A549 (cell line): ENCODE measurements at regions not wholly inside any gene's neighbourhood (a gene's known extent, or its start where the extent isn't known, plus 50 kb on each side); places are given as distances from the start of the nearest gene placed in this dataset.

Source experiments
- ATAC-seq, 2 experiments: fragments of 200-7000 bp in 1 of 2; fragments of >200 bp in 1 of 2; cut with Nextera tagmentation in 1 of 2; cut with Tn5 transposase in 1 of 2; 3 replicates each; pipeline versions ENCODE4 v1.8.0 to v1.9.1; 2018 to 2020; ENCODE audit warnings: mild to moderate bottlenecking in 1 of 2, moderate library complexity in 1 of 2
- CTCF ChIA-PET: fragments of 300-600 bp; sonication (Branson Sonifier 250); formaldehyde crosslinking; extraction: SDS; loops from one replicate; lab custom pipeline; 2021; ENCODE audit warnings: antibody characterized with exemption, inconsistent platforms; lab: Yijun Ruan, JAX
- POLR2A ChIA-PET: fragments of 350-600 bp; formaldehyde crosslinking; extraction: SDS; loops from one replicate; lab custom pipeline; 2021; ENCODE audit warnings: antibody characterized with exemption, inconsistent platforms; lab: Yijun Ruan, JAX
- DNase-seq, 2 experiments: peaks; one replicate each; pipeline versions ENCODE4 v3.0.0 to v3.0.0-alpha.2; 2011 to 2016; ENCODE audit warnings: low read depth in 1 of 2, low spot score in 1 of 2
- FAIRE-seq: peaks from 2 replicates; lab custom pipeline; 2011; peaks lifted over from hg19 to GRCh38; lab: Jason Lieb, UNC
- H3K27ac ChIP-seq, 2 experiments: fragments of >200 bp; sonication (Bioruptor Twin); formaldehyde crosslinking; 3 replicates each; pipeline ENCODE4 v1.5.1; 2016 to 2017
- H3K4me1 ChIP-seq: fragments of >200 bp; sonication (Bioruptor Twin); formaldehyde crosslinking; 3 replicates; pipeline ENCODE4 v1.6.1; 2016
- H3K4me2 ChIP-seq: fragments of >200 bp; sonication (Bioruptor Twin); formaldehyde crosslinking; 3 replicates; pipeline ENCODE4 v1.6.1; 2016
- H3K4me3 ChIP-seq: fragments of >200 bp; sonication (Bioruptor Twin); formaldehyde crosslinking; 3 replicates; pipeline ENCODE4 v1.5.1; 2016
- H3K9me3 ChIP-seq: fragments of >200 bp; sonication (Bioruptor Twin); formaldehyde crosslinking; 3 replicates; pipeline ENCODE4 v1.6.1; 2016
- CBX2 ChIP-seq: fragments of 200-600 bp; sonication (generic); IDR thresholded peaks from 2 replicates; pipeline ENCODE4 v1.6.1; 2016; ENCODE audit warnings: low read depth, mild to moderate bottlenecking, borderline replicate concordance
- CTCF ChIP-seq: fragments of >200 bp; sonication (Bioruptor Twin); formaldehyde crosslinking; IDR thresholded peaks from 3 replicates; pipeline ENCODE4 v1.5.1; 2016
- EHF ChIP-seq: fragments of 250-450 bp; sonication (Bioruptor Pico); IDR thresholded peaks from 2 replicates; pipeline ENCODE4 v1.5.0; 2020; ENCODE audit warnings: mild to moderate bottlenecking
- EHMT2 ChIP-seq: fragments of 200-600 bp; sonication (generic); IDR thresholded peaks from 2 replicates; pipeline ENCODE4 v1.6.1; 2016; ENCODE audit warnings: antibody characterized with exemption, low read depth, mild to moderate bottlenecking, moderate library complexity
- ELK1 ChIP-seq: fragments of 150-350 bp; IDR thresholded peaks from 2 replicates; pipeline ENCODE4 v1.6.1; 2014; ENCODE audit warnings: low read depth, mild to moderate bottlenecking, low read length
- ESRRA ChIP-seq: fragments of 150-350 bp; IDR thresholded peaks from 2 replicates; pipeline ENCODE4 v1.6.1; 2014; ENCODE audit warnings: mild to moderate bottlenecking, low read length, borderline replicate concordance
- FOSB ChIP-seq: fragments of 250-450 bp; sonication (Bioruptor Pico); IDR thresholded peaks from 2 replicates; pipeline ENCODE4 v1.5.0; 2020; ENCODE audit warnings: mild to moderate bottlenecking, moderate library complexity
- FOXS1 ChIP-seq: fragments of 250-450 bp; sonication (Bioruptor Pico); IDR thresholded peaks from 2 replicates; pipeline ENCODE4 v1.5.0; 2020; ENCODE audit warnings: mild to moderate bottlenecking, moderate library complexity
- GATA3 ChIP-seq: IDR thresholded peaks from 2 replicates; pipeline ENCODE4 v1.6.1; 2012; ENCODE audit warnings: borderline replicate concordance
- HOXB5 ChIP-seq: fragments of 250-450 bp; sonication (Bioruptor Pico); IDR thresholded peaks from 2 replicates; pipeline ENCODE4 v1.5.0; 2020; ENCODE audit warnings: mild to moderate bottlenecking, moderate library complexity
- JUNB ChIP-seq: fragments of >200 bp; sonication (Bioruptor Twin); formaldehyde crosslinking; IDR thresholded peaks from 2 replicates; pipeline ENCODE4 v1.6.1; 2016
- MAFK ChIP-seq: fragments of 450-650 bp; IDR thresholded peaks from 2 replicates; pipeline ENCODE4 v1.6.1; 2014; ENCODE audit not compliant: partially characterized antibody
- NFE2L2 ChIP-seq: fragments of 150-350 bp; conservative IDR thresholded peaks from 2 replicates; pipeline ENCODE4 v1.6.1; 2014; ENCODE audit warnings: low read length
- NPAS2 ChIP-seq: fragments of 250-450 bp; sonication (Bioruptor Pico); IDR thresholded peaks from 2 replicates; pipeline ENCODE4 v1.8.0; 2022; ENCODE audit warnings: mild to moderate bottlenecking, moderate library complexity, borderline replicate concordance
- NR3C1 ChIP-seq: fragments of >200 bp; sonication (Bioruptor Twin); formaldehyde crosslinking; IDR thresholded peaks from 3 replicates; pipeline ENCODE4 v1.6.1; 2017
- POLR2A ChIP-seq: IDR thresholded peaks from 2 replicates; pipeline ENCODE4 v1.6.1; 2012; ENCODE audit warnings: mild to moderate bottlenecking, low read length
- POLR2AphosphoS2 ChIP-seq: conservative IDR thresholded peaks from 2 replicates; pipeline ENCODE4 v1.6.1; 2012; ENCODE audit warnings: low read length, improper control_type of control experiment, inconsistent platforms
- RCOR1 ChIP-seq: fragments of 150-350 bp; IDR thresholded peaks from 2 replicates; pipeline ENCODE4 v1.6.1; 2014; ENCODE audit warnings: antibody characterized with exemption, low read length, low read depth
- REST ChIP-seq: fragments of 200-600 bp; sonication (generic); IDR thresholded peaks from 2 replicates; pipeline ENCODE4 v1.6.1; 2016; ENCODE audit warnings: antibody characterized with exemption, mild to moderate bottlenecking, moderate library complexity
- SMC3 ChIP-seq: fragments of >200 bp; sonication (Bioruptor Twin); formaldehyde crosslinking; IDR thresholded peaks from 3 replicates; pipeline ENCODE4 v1.6.1; 2018; ENCODE audit warnings: inconsistent platforms
- SREBF2 ChIP-seq: fragments of 450-650 bp; IDR thresholded peaks from 2 replicates; pipeline ENCODE4 v1.6.1; 2014; ENCODE audit warnings: mild to moderate bottlenecking, moderate library complexity
- TP53 ChIP-seq: fragments of 250-450 bp; sonication (Bioruptor Pico); IDR thresholded peaks from 2 replicates; pipeline ENCODE4 v1.5.0; 2021; ENCODE audit warnings: mild to moderate bottlenecking, moderate library complexity
- ZNF302 ChIP-seq: fragments of 250-450 bp; sonication (Bioruptor Pico); IDR thresholded peaks from 2 replicates; pipeline ENCODE4 v1.9.0; 2021; ENCODE audit warnings: inconsistent platforms, mild to moderate bottlenecking, moderate library complexity
- WGBS: methylation state at CpG from one replicate; pipeline ENCODE4 v1.1.6; 2017; ENCODE audit errors: missing lambda C conversion rate; 5-methylcytosine and 5-hydroxymethylcytosine counted together

- 3% methylated on average over 5 of the region's 5 CpGs for WGBS
- no peak for FAIRE-seq
- no peak for ATAC-seq
- Histone ChIP-seq H3K4me3 (no peak overlapping the region), H3K4me2 (no peak overlapping the region), H3K27ac (no peak overlapping the region), H3K4me1 (no peaks in the 10 kb centered on the region), H3K9me3 (no peaks in the 10 kb centered on the region)
- ChIA-PET POLR2A (no interaction called here), CTCF (no interaction called here)
- TF ChIP-seq SREBF2, result no peak
- TF ChIP-seq POLR2AphosphoS2, result no peak
- no peak for TF ChIP-seq FOXS1
- TF ChIP-seq HOXB5, result no peak
- no peak for DNase-seq
Observed at GRCh38 chr13:104678161-104678560, 1611.9 kb upstream of the SLC10A2 start.

- ChIA-PET POLR2A (no interaction called here), CTCF (no interaction called here)
- Histone ChIP-seq H3K4me3 (no peak overlapping the region), H3K9me3 (no peaks in the 10 kb centered on the region), H3K4me2 (no peak overlapping the region), H3K27ac (no peak overlapping the region), H3K4me1 (no peaks in the 10 kb centered on the region)
- DNase-seq (no peak), FAIRE-seq (no peak), ATAC-seq (no peak)
- 6% methylated on average over 3 of the region's 3 CpGs for WGBS
- TF ChIP-seq CTCF, result no peak
- TF ChIP-seq TP53 (CRISPR knock-in tag), result no peak
- TF ChIP-seq GATA3, result no peak
- no peak for TF ChIP-seq EHMT2
- no peak for TF ChIP-seq NR3C1
- TF ChIP-seq MAFK, result no peak
- no peak for TF ChIP-seq REST
- TF ChIP-seq RCOR1, result no peak
- TF ChIP-seq ESRRA, result no peak
- no peak for TF ChIP-seq NFE2L2
- TF ChIP-seq JUNB, result no peak
- no peak for TF ChIP-seq ELK1
- no peak for TF ChIP-seq FOSB (CRISPR knock-in tag)
- no peak for TF ChIP-seq SMC3
- TF ChIP-seq ZNF302 (CRISPR knock-in tag), result no peak
- TF ChIP-seq POLR2A, result no peak
- TF ChIP-seq EHF (CRISPR knock-in tag), result no peak
- TF ChIP-seq NPAS2, result no peak
- no peak for TF ChIP-seq CBX2
Observed at GRCh38 chr13:104671901-104672300, 1605.7 kb upstream of the SLC10A2 start.
